WTC11 (cell line): ENCODE measurements at regions not wholly inside any gene's neighbourhood (a gene's known extent, or its start where the extent isn't known, plus 50 kb on each side); places are given as distances from the start of the nearest gene placed in this dataset.

Experiments
- ATAC-seq: fragments of 200-7000 bp; cut with Tn5 transposase; 2 replicates; pipeline ENCODE4 v1.10.0; 2021; ENCODE audit warnings: mild to moderate bottlenecking, moderate library complexity
- CTCF ChIA-PET: fragments of 300-600 bp; sonication (Branson Sonifier 250); formaldehyde crosslinking; loops from one replicate; lab custom pipeline; 2021; ENCODE audit warnings: antibody characterized with exemption; lab: Charles Lee
- POLR2A ChIA-PET: fragments of 350-600 bp; sonication (Branson Sonifier 250); formaldehyde crosslinking; loops from one replicate; lab custom pipeline; 2021; ENCODE audit warnings: antibody characterized with exemption; lab: Charles Lee
- DNase-seq: peaks from one replicate; pipeline ENCODE4 v3.0.0; 2021; ENCODE audit warnings: low spot score
- H3K27ac Mint-ChIP-seq: 2 replicates; pipeline ENCODE4 v1.8.0; 2021; ENCODE audit warnings: mixed read lengths
- H3K27me3 Mint-ChIP-seq: 2 replicates; pipeline ENCODE4 v1.8.0; 2021; ENCODE audit warnings: low read depth, mild to moderate bottlenecking, moderate library complexity, mixed read lengths
- H3K36me3 Mint-ChIP-seq: 2 replicates; pipeline ENCODE4 v1.8.0; 2021; ENCODE audit warnings: mixed read lengths
- H3K4me1 Mint-ChIP-seq: 2 replicates; pipeline ENCODE4 v1.8.0; 2022; ENCODE audit warnings: mixed read lengths
- H3K4me3 Mint-ChIP-seq: 2 replicates; pipeline ENCODE4 v1.8.0; 2021; ENCODE audit warnings: mild to moderate bottlenecking, moderate library complexity, mixed read lengths
- H3K9me3 Mint-ChIP-seq: 2 replicates; pipeline ENCODE4 v1.8.0; 2021; ENCODE audit warnings: mixed read lengths
- CTCF ChIP-seq: fragments of 200-600 bp; IDR thresholded peaks from 2 replicates; pipeline ENCODE4 v1.8.0; 2022; ENCODE audit warnings: antibody characterized with exemption
- FOXJ3 ChIP-seq: sonication (generic); formaldehyde crosslinking; IDR thresholded peaks from 2 replicates; pipeline ENCODE4 v1.9.0; 2021; ENCODE audit warnings: missing genetic modification reagents, mild to moderate bottlenecking, borderline replicate concordance
- FOXP1 ChIP-seq: sonication (generic); formaldehyde crosslinking; IDR thresholded peaks from 2 replicates; pipeline ENCODE4 v1.8.0; 2022; ENCODE audit warnings: missing genetic modification reagents, mild to moderate bottlenecking, moderate library complexity, borderline replicate concordance
- GABPB1 ChIP-seq: sonication (generic); formaldehyde crosslinking; IDR thresholded peaks from 2 replicates; pipeline ENCODE4 v1.8.1; 2023; ENCODE audit warnings: mild to moderate bottlenecking, missing genetic modification reagents
- JUN ChIP-seq: sonication (generic); formaldehyde crosslinking; IDR thresholded peaks from 2 replicates; pipeline ENCODE4 v1.8.0; 2023; ENCODE audit warnings: mild to moderate bottlenecking, missing genetic modification reagents
- TEAD1 ChIP-seq: sonication (generic); formaldehyde crosslinking; IDR thresholded peaks from 2 replicates; pipeline ENCODE4 v1.8.0; 2022; ENCODE audit warnings: mild to moderate bottlenecking, missing genetic modification reagents
- TP53 ChIP-seq: sonication (generic); formaldehyde crosslinking; IDR thresholded peaks from 2 replicates; pipeline ENCODE4 v1.8.1; 2023; ENCODE audit warnings: mild to moderate bottlenecking, missing genetic modification reagents
- USF1 ChIP-seq: sonication (generic); formaldehyde crosslinking; IDR thresholded peaks from 2 replicates; pipeline ENCODE4 v1.8.0; 2022; ENCODE audit warnings: mild to moderate bottlenecking, missing genetic modification reagents
- ZBTB21 ChIP-seq: sonication (generic); formaldehyde crosslinking; IDR thresholded peaks from 2 replicates; pipeline ENCODE4 v1.8.1; 2023; ENCODE audit warnings: mild to moderate bottlenecking, missing genetic modification reagents, borderline replicate concordance
- ZNF232 ChIP-seq: sonication (generic); formaldehyde crosslinking; IDR thresholded peaks from 2 replicates; pipeline ENCODE4 v1.8.0; 2022; ENCODE audit warnings: mild to moderate bottlenecking, missing genetic modification reagents
- ZNF317 ChIP-seq: sonication (generic); formaldehyde crosslinking; IDR thresholded peaks from 2 replicates; pipeline ENCODE4 v1.8.1; 2023; ENCODE audit warnings: low read depth, mild to moderate bottlenecking, moderate library complexity, missing genetic modification reagents, borderline replicate concordance
- TF ChIP-seq, protein P1 (sequence below): sonication (generic); formaldehyde crosslinking; IDR thresholded peaks from 2 replicates; pipeline ENCODE4 v1.8.1; 2022; ENCODE audit warnings: mild to moderate bottlenecking, moderate library complexity, missing genetic modification reagents
- TF ChIP-seq, protein P2 (sequence below): sonication (generic); formaldehyde crosslinking; IDR thresholded peaks from 2 replicates; pipeline ENCODE4 v1.8.1; 2022; ENCODE audit warnings: low read depth, mild to moderate bottlenecking, moderate library complexity, missing genetic modification reagents, borderline replicate concordance
- TF ChIP-seq, protein P3 (sequence below): sonication (generic); formaldehyde crosslinking; IDR thresholded peaks from 2 replicates; pipeline ENCODE4 v1.8.1; 2023; ENCODE audit warnings: mild to moderate bottlenecking, missing genetic modification reagents, moderate library complexity
- TF ChIP-seq, protein P4 (sequence below): sonication (generic); formaldehyde crosslinking; IDR thresholded peaks from 2 replicates; pipeline ENCODE4 v1.8.1; 2022; ENCODE audit warnings: mild to moderate bottlenecking, missing genetic modification reagents, moderate library complexity, borderline replicate concordance
- TF ChIP-seq, protein P5 (sequence below): sonication (generic); formaldehyde crosslinking; IDR thresholded peaks from 2 replicates; pipeline ENCODE4 v1.8.0; 2022; ENCODE audit warnings: mild to moderate bottlenecking, missing genetic modification reagents

- POLR2A ChIA-PET: interaction anchor here (0.5 to 0.6 kb wide), 2 partner anchors 14 to 223 kb away, joined by 3 read pairs; no protein-coding TSS in a partner anchor
- Mint-ChIP-seq H3K27me3 (no peaks in the 10 kb centered on the region), H3K27ac (peak overlapping the region; percentile 96), H3K4me3 (no peak overlapping the region), H3K36me3 (no peaks in the 10 kb centered on the region), H3K4me1 (peaks cover 11% of the 10 kb centered on the region), H3K9me3 (peaks cover 5% of the 10 kb centered on the region)
- ATAC-seq (peak; percentile 91), DNase-seq (peak; percentile 70)
- CTCF ChIA-PET: interaction anchor here (0.6 to 3.5 kb wide), 75 partner anchors 10 to 1023 kb away, joined by 3 to 35 read pairs (median 4); partner anchors contain the start of genes ABCA5, KCNJ16 and KCNJ2
- TF ChIP-seq TEAD1 (CRISPR knock-in tag): no peak
- TF ChIP-seq TP53 (CRISPR knock-in tag): peak; percentile 99
- TF ChIP-seq JUN (CRISPR knock-in tag): no peak
- TF ChIP-seq CTCF: peak; percentile 80
- peak; percentile 27; the same call in 1 of the 2 replicates for TF ChIP-seq GABPB1 (CRISPR knock-in tag)
- TF ChIP-seq USF1 (CRISPR knock-in tag): no peak
Observed at GRCh38 chr17:69607162-69607834, 192.8 kb downstream of the MAP2K6 start.

- H3K27me3 Mint-ChIP-seq: no peaks in the 10 kb centered on the region
- no peaks in the 10 kb centered on the region for H3K36me3 Mint-ChIP-seq
- H3K9me3 Mint-ChIP-seq: peaks cover 5% of the 10 kb centered on the region
- POLR2A ChIA-PET: no interaction called here
- CTCF ChIA-PET: interaction anchor here (0.9 to 3.5 kb wide), 22 partner anchors 10 to 1022 kb away, joined by 3 to 35 read pairs (median 5); partner anchors contain the start of genes KCNJ16 and KCNJ2
- DNase-seq (no peak), ATAC-seq (no peak)
- H3K4me3 Mint-ChIP-seq: no peak overlapping the region
- TF ChIP-seq ZNF317 (CRISPR knock-in tag) (no peak), FOXJ3 (CRISPR knock-in tag) (no peak), USF1 (CRISPR knock-in tag) (no peak), ZBTB21 (CRISPR knock-in tag) (no peak)
- TF ChIP-seq, protein P1, sequence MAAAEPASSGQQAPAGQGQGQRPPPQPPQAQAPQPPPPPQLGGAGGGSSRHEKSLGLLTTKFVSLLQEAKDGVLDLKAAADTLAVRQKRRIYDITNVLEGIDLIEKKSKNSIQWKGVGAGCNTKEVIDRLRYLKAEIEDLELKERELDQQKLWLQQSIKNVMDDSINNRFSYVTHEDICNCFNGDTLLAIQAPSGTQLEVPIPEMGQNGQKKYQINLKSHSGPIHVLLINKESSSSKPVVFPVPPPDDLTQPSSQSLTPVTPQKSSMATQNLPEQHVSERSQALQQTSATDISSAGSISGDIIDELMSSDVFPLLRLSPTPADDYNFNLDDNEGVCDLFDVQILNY (CRISPR knock-in tag): no peak
- peaks cover 11% of the 10 kb centered on the region for H3K4me1 Mint-ChIP-seq
- no peak overlapping the region for H3K27ac Mint-ChIP-seq
Observed at GRCh38 chr17:69608141-69608540, 193.6 kb downstream of the MAP2K6 start.

DNA sequence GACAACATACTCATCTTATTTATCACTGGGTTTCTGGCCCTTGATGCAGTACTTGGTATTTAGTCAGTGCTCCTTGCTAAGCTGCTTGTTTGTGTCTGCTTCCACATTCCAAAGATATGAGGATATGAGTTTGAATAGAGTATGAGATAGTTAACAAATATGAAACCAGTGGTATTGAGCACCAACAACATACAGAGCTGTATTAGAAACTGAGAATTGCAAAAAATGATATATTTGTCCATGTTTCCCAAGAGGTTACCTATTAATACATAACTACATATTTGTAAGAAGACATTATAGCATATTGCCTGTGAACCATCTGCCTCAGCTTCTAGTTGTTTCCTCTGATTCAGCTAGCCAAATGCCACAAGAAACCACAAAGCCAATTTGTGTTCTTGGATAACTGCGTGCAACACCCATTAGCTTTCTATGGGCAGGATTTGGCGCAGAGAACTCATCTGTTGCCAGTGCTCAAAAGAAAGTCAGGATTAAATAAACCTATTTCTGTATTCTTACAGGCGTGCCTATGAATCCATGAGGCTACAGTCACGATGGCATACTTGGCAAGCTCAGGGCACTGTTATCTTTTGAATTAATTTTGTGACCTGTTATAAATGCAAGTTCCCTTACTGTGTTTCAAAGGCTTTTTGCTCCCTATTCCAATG, 194.4 kb downstream of the MAP2K6 start:
- no peak overlapping the region for H3K27ac Mint-ChIP-seq
- H3K36me3 Mint-ChIP-seq: no peaks in the 10 kb centered on the region
- H3K27me3 Mint-ChIP-seq: no peaks in the 10 kb centered on the region
- H3K9me3 Mint-ChIP-seq: peaks cover 5% of the 10 kb centered on the region
- ChIA-PET POLR2A (no interaction called here), CTCF (interaction anchor here (0.7 to 3.5 kb wide), 8 partner anchors 40 to 562 kb away, joined by 3 to 35 read pairs (median 6); no protein-coding TSS in a partner anchor)
- H3K4me3 Mint-ChIP-seq: no peak overlapping the region
- DNase-seq (no peak), ATAC-seq (no peak)
- peaks cover 11% of the 10 kb centered on the region for H3K4me1 Mint-ChIP-seq
- TF ChIP-seq, protein P2, sequence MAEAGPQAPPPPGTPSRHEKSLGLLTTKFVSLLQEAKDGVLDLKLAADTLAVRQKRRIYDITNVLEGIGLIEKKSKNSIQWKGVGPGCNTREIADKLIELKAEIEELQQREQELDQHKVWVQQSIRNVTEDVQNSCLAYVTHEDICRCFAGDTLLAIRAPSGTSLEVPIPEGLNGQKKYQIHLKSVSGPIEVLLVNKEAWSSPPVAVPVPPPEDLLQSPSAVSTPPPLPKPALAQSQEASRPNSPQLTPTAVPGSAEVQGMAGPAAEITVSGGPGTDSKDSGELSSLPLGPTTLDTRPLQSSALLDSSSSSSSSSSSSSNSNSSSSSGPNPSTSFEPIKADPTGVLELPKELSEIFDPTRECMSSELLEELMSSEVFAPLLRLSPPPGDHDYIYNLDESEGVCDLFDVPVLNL: no peak
- TF ChIP-seq ZNF232 (CRISPR knock-in tag) (no peak), FOXP1 (CRISPR knock-in tag) (no peak), USF1 (CRISPR knock-in tag) (no peak)
- TF ChIP-seq, protein P3, sequence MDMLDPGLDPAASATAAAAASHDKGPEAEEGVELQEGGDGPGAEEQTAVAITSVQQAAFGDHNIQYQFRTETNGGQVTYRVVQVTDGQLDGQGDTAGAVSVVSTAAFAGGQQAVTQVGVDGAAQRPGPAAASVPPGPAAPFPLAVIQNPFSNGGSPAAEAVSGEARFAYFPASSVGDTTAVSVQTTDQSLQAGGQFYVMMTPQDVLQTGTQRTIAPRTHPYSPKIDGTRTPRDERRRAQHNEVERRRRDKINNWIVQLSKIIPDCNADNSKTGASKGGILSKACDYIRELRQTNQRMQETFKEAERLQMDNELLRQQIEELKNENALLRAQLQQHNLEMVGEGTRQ (CRISPR knock-in tag): no peak
- TF ChIP-seq, protein P4, sequence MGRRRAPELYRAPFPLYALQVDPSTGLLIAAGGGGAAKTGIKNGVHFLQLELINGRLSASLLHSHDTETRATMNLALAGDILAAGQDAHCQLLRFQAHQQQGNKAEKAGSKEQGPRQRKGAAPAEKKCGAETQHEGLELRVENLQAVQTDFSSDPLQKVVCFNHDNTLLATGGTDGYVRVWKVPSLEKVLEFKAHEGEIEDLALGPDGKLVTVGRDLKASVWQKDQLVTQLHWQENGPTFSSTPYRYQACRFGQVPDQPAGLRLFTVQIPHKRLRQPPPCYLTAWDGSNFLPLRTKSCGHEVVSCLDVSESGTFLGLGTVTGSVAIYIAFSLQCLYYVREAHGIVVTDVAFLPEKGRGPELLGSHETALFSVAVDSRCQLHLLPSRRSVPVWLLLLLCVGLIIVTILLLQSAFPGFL: no peak
- TF ChIP-seq, protein P5, sequence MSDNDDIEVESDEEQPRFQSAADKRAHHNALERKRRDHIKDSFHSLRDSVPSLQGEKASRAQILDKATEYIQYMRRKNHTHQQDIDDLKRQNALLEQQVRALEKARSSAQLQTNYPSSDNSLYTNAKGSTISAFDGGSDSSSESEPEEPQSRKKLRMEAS (CRISPR knock-in tag): no peak
